Ascending aorta (tissue), 2 donors: ENCODE measurements at regions not wholly inside any gene's neighbourhood (a gene's known extent, or its start where the extent isn't known, plus 50 kb on each side); places are given as distances from the start of the nearest gene placed in this dataset.

Experiments used
- DNase-seq, 2 donors: peaks; one replicate each; pipeline ENCODE4 v3.0.0-alpha.2; 2019; ENCODE audit warnings: low spot score in 2 of 2
- H3K27ac ChIP-seq, 2 donors: fragments of 200-600 bp; sonication (generic); one replicate each; pipeline ENCODE4 v1.5.1; 2016 to 2017; ENCODE audit warnings: mild to moderate bottlenecking in 1 of 2
- H3K27me3 ChIP-seq: fragments of 200-600 bp; sonication (generic); one replicate; pipeline ENCODE4 v1.5.1; 2017
- H3K36me3 ChIP-seq, 2 donors: fragments of 200-600 bp; sonication (generic); one replicate each; pipeline ENCODE4 v1.5.1; 2016
- H3K4me1 ChIP-seq, 2 donors: fragments of 200-600 bp; sonication (generic); one replicate each; pipeline ENCODE4 v1.5.1; 2016 to 2017; ENCODE audit warnings: mild to moderate bottlenecking in 1 of 2
- H3K4me3 ChIP-seq, 2 donors: fragments of 200-600 bp; sonication (generic); one replicate each; pipeline ENCODE4 v1.5.1; 2016 to 2017; ENCODE audit warnings: mild to moderate bottlenecking in 1 of 2
- H3K9me3 ChIP-seq, 2 donors: fragments of 200-600 bp; sonication (generic); one replicate each; pipeline ENCODE4 v1.5.1; 2016
- intact Hi-C: fragments of 100-400 bp; cut with DNase I; formaldehyde crosslinking; loops from one replicate; pipeline ENCODE4 v1.15.1; 2023
- TF ChIP-seq, protein P1 (sequence below), 3 experiments: fragments of 200-600 bp in 2 of 3; fragments of 450-650 bp in 1 of 3; sonication (generic) in 2 of 3; IDR thresholded peaks; one replicate each; pipeline ENCODE4 v1.5.1; 2016 to 2019; ENCODE audit warnings: antibody characterized with exemption in 3 of 3, mild to moderate bottlenecking in 1 of 3, moderate library complexity in 1 of 3

DNA sequence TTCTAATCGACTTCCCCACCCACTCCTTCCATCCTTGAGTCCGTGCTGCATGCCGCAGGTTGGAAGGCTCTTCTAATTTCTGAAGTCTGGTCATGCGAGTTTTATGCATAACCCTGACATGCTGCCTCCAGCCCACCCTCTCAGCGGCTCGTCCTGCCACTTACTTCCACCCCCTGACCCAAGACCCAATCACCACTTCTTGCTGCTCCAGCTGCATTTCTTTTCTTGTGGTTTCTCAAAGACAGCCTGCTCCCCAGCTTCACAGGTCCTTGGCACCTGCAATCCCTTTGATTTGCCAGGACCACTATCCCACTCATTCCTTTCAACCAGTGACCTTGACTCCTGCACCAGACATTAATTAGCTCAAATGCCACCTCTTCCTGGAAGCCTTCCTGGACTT lies 486.7 kb downstream of the VRK1 start:
- TF ChIP-seq, protein P1, sequence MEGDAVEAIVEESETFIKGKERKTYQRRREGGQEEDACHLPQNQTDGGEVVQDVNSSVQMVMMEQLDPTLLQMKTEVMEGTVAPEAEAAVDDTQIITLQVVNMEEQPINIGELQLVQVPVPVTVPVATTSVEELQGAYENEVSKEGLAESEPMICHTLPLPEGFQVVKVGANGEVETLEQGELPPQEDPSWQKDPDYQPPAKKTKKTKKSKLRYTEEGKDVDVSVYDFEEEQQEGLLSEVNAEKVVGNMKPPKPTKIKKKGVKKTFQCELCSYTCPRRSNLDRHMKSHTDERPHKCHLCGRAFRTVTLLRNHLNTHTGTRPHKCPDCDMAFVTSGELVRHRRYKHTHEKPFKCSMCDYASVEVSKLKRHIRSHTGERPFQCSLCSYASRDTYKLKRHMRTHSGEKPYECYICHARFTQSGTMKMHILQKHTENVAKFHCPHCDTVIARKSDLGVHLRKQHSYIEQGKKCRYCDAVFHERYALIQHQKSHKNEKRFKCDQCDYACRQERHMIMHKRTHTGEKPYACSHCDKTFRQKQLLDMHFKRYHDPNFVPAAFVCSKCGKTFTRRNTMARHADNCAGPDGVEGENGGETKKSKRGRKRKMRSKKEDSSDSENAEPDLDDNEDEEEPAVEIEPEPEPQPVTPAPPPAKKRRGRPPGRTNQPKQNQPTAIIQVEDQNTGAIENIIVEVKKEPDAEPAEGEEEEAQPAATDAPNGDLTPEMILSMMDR (IDR thresholded peaks at IDR 0.05): no peak
- Histone ChIP-seq H3K36me3 (no peaks in the 10 kb centered on the region), H3K27me3 (no peaks in the 10 kb centered on the region), H3K27ac (no peak overlapping the region), H3K9me3 (no peaks in the 10 kb centered on the region), H3K4me3 (no peak overlapping the region), H3K4me1 (no peaks in the 10 kb centered on the region)
- no peak for DNase-seq
- intact Hi-C loops: no loop called here

DNA sequence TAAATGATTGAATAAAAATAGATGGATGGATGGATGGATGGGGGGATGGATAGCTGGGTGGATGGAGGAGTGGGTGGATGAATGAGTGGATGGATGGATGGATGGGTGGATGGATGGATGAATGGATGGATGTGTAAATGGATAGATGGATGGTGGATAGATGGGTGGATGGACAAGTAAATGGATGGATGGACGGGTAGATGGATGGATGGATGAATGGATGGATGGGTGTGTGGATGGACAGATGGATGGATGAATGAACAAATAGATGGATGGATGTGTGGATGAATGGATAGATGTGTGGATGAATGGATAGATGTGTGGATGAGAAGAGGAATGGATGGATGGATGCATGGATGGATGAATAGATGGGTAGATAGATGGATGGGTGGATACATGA lies 490.8 kb downstream of the VRK1 start:
- no peak for DNase-seq
- Histone ChIP-seq H3K9me3 (no peaks in the 10 kb centered on the region), H3K4me1 (no peaks in the 10 kb centered on the region), H3K27me3 (no peaks in the 10 kb centered on the region), H3K27ac (no peak overlapping the region), H3K36me3 (no peaks in the 10 kb centered on the region), H3K4me3 (no peak overlapping the region)
- TF ChIP-seq, protein P1 (IDR thresholded peaks at IDR 0.05): no peak
- intact Hi-C loops: no loop called here

DNA sequence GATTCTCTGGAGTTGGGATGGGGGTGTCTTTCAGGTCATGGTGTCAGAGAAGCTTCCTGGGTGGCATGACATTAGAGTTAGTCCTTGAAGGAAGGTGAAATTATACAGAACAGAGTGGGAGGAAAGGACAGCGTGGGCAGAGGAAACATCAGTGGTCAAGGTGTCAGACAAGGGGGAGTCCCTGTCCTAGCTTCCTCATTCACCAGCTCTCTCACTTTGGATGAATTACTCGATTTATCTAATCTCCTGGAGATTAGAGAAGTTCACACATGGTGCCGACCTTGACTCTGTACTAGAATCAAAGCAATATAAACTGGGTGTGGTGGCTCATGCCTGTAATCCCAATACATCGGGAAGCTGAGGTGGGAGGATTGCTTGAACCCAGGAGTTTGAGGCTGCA lies 492.9 kb downstream of the VRK1 start:
- TF ChIP-seq, protein P1 (IDR thresholded peaks at IDR 0.05): no peak
- no peaks in the 10 kb centered on the region for H3K36me3 ChIP-seq
- no peak overlapping the region for H3K27ac ChIP-seq
- H3K9me3 ChIP-seq: no peaks in the 10 kb centered on the region
- no peaks in the 10 kb centered on the region for H3K4me1 ChIP-seq
- no peak for DNase-seq
- H3K27me3 ChIP-seq: no peaks in the 10 kb centered on the region
- intact Hi-C loops: no loop called here
- H3K4me3 ChIP-seq: no peak overlapping the region

DNA sequence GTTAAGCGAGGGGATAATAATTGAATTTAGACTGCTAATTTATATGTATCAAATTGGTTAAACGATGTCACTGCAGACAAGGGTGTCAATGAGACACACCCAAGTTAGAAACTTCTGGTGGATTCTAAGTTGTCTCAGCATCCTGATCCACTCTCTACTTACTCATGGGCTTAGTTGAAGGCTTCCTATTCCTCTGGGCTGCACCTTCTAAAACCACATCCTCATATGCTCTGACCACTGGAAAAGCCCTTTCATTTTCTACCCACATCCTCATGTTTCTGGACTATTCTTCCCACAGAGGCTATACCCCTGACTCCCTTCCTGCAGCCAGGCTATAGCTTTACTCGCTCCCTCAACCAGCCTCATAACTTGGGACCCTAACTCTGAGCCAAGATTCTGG lies 493.8 kb downstream of the VRK1 start:
- H3K4me3 ChIP-seq: no peak overlapping the region
- H3K27me3 ChIP-seq: no peaks in the 10 kb centered on the region
- no peaks in the 10 kb centered on the region for H3K4me1 ChIP-seq
- intact Hi-C loops: no loop called here
- no peak for DNase-seq
- no peak overlapping the region for H3K27ac ChIP-seq
- no peaks in the 10 kb centered on the region for H3K36me3 ChIP-seq
- TF ChIP-seq, protein P1 (IDR thresholded peaks at IDR 0.05): no peak
- no peaks in the 10 kb centered on the region for H3K9me3 ChIP-seq

DNA sequence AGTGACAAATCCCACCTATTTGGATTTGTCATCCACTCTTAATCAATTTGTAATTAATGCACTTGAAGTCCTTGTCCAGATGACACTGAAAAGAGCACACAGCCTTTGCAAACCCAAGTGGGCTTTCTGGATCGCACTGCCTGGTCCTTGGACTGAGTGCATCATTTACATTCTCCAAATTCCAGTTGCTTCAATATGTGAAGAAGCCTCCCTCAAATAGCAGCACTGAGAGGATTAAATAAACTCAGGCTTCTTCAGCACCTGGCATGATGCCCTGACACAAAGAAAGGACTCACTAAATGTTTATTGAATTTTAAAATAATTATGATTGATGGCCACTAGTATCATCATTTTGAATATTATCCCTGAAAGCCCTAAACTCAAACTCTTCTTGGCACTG lies 496.5 kb downstream of the VRK1 start:
- no peaks in the 10 kb centered on the region for H3K9me3 ChIP-seq
- intact Hi-C loops: no loop called here
- TF ChIP-seq, protein P1 (IDR thresholded peaks at IDR 0.05): no peak

DNA sequence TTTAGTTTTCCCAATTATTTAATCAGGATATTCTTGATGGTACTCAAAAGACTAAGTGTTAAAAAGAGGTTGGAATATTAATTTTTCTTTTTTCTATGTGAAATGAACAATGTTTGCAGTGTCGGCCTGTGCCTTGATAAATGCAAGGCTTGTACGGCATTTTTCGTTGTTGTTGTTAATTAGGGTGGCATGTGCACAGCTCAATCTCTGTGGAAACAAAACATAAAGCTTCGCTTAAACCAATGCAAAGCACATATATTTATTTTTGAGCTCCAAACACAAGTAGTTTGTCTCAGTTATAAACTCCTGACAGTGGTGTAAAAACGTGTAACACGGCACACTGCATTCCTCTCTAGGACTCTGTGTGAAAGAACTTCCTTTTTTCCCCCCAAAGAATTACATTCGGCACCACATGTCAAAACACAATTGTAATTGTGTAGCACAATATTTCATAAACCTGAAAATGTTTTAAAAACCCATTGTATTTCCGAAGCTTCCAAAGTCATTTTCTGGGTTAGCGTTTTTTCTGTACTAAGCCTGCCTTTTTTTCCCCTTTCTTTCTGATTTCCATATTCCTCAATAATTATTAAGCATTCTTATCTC lies 498.0 kb downstream of the VRK1 start:
- Histone ChIP-seq H3K36me3 (no peaks in the 10 kb centered on the region), H3K27me3 (no peaks in the 10 kb centered on the region), H3K4me3 (no peak overlapping the region), H3K4me1 (no peaks in the 10 kb centered on the region), H3K9me3 (no peaks in the 10 kb centered on the region), H3K27ac (no peak overlapping the region)
- TF ChIP-seq, protein P1 (IDR thresholded peaks at IDR 0.05): no peak
- DNase-seq: no peak
- intact Hi-C loops: no loop called here

More for the DNA sequence above, 496.5 kb downstream of the VRK1 start:
- H3K4me1 ChIP-seq: no peaks in the 10 kb centered on the region
- no peak for DNase-seq
- no peaks in the 10 kb centered on the region for H3K36me3 ChIP-seq
- no peaks in the 10 kb centered on the region for H3K27me3 ChIP-seq
- H3K4me3 ChIP-seq: no peak overlapping the region
- H3K27ac ChIP-seq: no peak overlapping the region
